ENCODE measurements at regions not wholly inside any gene's neighbourhood (a gene's known extent, or its start where the extent isn't known, plus 50 kb on each side); places are given as distances from the start of the nearest gene placed in this dataset.

DNA sequence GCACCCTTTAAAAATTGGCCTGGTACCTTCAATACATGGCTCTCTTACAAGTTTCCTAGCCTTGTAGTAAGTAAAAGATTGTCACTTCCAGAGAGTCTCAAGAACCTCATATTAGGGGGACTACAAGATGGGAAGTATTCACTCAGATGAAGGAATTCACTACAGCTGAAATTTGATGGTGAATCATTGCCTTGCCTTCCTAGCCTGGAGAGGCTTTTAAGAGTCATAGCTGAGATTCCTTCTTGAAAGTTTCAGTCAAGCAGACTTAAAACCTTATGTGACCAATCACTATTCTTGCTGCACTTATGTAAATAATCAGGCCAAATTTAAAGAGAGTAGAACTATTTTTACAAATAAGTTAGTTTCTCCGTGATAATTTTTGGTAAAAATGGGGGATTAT lies 451.6 kb downstream of the TRHDE start:
- TF ChIP-seq, protein P1, sequence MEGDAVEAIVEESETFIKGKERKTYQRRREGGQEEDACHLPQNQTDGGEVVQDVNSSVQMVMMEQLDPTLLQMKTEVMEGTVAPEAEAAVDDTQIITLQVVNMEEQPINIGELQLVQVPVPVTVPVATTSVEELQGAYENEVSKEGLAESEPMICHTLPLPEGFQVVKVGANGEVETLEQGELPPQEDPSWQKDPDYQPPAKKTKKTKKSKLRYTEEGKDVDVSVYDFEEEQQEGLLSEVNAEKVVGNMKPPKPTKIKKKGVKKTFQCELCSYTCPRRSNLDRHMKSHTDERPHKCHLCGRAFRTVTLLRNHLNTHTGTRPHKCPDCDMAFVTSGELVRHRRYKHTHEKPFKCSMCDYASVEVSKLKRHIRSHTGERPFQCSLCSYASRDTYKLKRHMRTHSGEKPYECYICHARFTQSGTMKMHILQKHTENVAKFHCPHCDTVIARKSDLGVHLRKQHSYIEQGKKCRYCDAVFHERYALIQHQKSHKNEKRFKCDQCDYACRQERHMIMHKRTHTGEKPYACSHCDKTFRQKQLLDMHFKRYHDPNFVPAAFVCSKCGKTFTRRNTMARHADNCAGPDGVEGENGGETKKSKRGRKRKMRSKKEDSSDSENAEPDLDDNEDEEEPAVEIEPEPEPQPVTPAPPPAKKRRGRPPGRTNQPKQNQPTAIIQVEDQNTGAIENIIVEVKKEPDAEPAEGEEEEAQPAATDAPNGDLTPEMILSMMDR (conservative IDR thresholded peaks at IDR 0.05): no peak
- H3K27ac ChIP-seq: no peak overlapping the region

DNA sequence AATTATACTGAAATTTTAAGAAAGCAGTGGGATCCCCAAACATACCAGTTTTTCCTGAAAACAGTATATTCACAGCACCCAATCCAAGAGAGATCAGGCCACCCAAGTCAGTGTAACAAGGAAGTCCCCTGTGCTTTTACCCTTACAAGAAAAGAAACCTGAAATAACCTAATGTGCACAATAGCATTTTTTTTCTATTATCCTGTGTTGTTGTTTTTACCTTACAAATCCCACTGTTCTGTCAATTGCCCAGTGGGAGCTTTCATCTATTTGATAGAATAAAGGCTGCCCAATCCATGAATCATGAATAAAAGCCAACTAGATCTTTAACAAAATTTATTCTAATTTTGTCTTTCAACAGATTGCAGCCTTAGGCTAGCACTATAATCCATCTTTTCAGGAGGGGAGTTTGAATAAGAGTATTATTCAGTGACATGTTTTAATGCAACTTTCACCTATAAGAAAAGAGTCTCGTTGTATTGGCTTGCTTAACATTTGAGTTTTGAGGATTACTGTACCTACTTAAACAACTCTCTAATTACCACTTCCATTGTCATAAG lies 457.4 kb downstream of the TRHDE start:
- TF ChIP-seq, protein P1 (conservative IDR thresholded peaks at IDR 0.05): no peak
- no peak overlapping the region for H3K27ac ChIP-seq

DNA sequence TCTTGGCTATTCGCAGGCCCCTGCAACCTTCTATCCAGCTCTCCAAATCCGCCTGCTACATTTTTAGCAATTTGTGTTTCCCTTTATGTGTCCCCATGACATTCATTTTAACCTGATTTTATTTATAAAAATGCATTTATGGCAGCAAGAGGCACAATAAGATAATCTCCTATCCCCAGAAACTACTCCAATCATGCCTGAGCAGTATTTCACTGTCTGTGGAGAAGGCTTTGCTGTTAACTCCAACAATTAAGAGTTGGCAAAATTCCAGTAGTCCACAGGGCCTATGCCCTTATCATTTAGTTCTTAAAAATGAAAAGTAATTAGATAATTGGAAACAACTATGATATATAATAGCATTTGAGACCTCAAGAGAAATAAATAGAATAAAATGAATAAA lies 462.4 kb downstream of the TRHDE start:
- TF ChIP-seq, protein P1 (conservative IDR thresholded peaks at IDR 0.05): no peak
- no peak overlapping the region for H3K27ac ChIP-seq

DNA sequence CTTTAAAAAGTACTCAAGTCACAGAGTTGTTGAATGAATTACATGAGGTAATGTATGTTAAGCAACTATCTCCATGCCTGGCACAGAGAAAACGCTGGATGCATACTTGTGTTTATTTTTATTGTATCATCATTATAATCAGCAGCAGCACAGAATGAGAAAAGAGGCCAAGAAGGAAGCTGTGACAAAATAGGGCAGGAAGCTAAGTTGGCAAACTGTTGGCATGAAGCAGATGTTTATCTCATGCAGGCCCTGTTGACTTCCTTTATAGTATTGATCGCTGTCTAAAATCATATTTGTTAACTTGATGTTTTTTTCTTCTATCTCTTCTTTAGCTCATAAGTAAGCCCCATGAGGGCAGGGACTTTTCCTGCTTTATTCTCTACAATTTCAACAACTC lies 466.6 kb downstream of the TRHDE start:
- H3K27ac ChIP-seq: peak overlapping the region; percentile 16
- TF ChIP-seq, protein P1 (conservative IDR thresholded peaks at IDR 0.05): no peak

DNA sequence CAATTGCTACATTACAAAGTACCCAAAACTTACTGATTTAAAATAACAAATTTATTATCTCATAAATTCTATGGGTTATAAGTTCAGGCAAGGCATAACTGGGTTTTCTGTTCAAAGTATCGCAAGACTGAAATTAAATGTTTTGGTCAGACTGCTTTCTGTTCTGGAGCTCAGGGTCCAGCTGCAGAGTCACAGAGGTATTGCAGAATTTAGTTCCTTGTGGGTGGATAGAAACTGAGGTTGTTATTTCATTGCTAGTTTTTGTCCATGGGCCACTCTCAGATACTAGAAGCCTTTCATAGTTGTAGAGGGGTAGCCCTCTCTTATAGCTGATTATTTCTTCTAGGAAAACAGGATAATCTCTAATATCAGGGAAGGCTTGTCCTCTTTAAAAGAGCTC lies 467.9 kb downstream of the TRHDE start:
- no peak overlapping the region for H3K27ac ChIP-seq
- TF ChIP-seq, protein P1 (conservative IDR thresholded peaks at IDR 0.05): no peak

DNA sequence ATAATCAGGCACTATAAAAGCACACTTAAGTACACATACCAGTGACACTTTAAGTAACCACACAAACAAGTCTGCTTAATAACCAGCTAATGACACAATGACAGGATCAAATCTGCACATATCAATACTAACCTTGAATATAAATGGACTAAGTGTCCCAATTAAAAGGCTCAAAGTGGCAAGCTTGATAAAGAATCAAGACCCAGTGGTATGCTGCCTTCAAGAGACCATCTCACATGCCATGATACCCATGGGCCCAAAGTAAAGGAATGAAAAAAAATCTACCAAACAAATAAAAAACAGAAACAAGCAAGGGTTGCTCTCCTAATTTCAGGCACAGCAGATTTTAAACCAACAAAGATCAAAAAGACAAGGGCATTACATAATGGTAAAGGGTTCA lies 470.4 kb downstream of the TRHDE start:
- TF ChIP-seq, protein P1 (conservative IDR thresholded peaks at IDR 0.05): no peak
- H3K27ac ChIP-seq: no peak overlapping the region

DNA sequence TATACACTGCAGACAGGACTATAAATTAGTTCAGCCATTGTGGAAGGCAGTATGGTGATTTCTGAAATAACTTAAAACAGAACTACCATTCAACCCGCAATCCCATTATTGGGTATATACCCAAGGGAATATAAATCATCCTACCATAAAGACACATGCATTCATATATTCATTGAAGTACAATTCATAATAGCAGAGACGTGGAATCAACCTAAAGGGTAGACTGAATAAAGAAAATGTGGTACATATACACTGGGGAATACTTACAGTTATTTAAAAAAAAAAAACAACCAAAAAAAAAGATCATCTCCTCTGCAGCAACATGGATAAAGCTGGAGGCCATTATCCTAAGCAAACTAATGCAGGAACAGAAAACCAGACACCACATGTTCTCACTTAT lies 473.9 kb downstream of the TRHDE start:
- no peak overlapping the region for H3K27ac ChIP-seq
- TF ChIP-seq, protein P1 (conservative IDR thresholded peaks at IDR 0.05): no peak
